NCI-H526 treated with DMSO at 0.1 percent for 48 hours (cell line): ENCODE measurements at regions not wholly inside any gene's neighbourhood (a gene's known extent, or its start where the extent isn't known, plus 50 kb on each side); places are given as distances from the start of the nearest gene placed in this dataset.
"Not testable (repeated sequence)": the region's sequence is repeated elsewhere in the genome, so short reads cannot be mapped to it uniquely, and the experiment has no call there.

ENCODE experiments used
- DNase-seq: peaks from one replicate; lab custom pipeline; 2025; lab: John Stamatoyannopoulos, UW

DNA sequence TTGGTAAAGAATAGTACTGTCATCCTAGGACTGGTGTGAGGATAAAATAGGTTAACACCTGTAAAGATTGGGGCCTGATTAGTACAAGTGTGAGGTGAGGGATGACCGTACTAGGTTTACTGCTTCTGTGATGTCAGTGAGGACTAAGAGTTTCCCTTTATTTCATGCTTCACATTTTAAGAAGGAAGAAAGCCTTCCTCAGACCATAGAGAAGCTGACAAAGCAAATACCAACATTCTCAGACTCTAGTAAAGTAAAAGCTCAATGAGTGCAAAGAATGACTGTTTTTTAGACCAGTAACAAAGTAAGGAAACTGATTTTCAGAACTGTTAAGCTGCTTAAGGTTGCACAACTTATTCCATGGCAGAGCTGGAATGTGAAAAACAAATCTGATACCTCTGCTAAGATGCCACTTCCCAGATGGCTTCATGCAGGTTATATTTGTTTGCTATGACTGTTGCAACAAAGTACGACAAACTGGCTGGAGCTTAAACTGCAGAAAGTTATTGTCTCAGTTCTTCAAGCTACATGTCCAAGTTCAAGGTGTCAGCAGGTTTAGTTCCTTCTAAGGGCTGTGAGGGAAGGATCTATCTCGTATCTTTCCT lies 354.9 kb downstream of the RSL24D1 start:
- DNase-seq = no peak

DNA sequence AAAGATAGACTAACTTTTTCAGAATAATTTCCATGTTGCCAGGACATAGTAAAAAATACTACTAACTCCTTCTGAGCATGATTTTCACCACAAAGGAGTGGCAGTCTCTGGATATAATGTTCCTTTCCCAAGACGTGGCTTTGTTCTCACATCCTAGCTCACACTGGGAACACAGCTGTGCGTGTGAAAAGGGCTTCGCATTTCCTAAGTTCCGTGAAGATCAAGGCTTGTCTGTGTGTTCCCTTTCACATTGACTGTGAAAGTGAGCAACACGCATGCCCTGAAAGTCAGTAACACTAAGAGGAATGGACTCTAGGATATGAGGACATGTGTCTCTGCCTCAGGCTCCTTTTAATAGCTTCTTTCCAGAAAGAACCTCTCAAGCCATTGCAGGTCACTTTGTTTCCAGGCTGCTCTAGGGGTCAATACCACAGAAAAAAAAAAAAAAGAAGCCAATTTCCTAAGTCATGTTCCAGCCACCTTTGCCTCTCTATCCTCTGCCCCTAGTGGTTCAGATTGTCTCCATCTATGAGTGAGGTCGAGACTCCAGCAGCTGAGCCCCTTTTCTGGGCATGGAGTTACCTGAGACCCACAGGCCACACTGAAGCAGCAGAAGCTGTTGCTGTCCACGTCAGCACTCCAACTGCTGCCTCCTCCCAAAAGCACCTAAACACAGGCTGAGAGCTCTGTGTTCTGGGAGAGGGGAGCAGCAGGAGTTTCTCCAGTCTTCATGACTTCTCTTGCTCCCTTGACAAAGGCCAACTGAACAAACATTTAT lies 355.9 kb downstream of the RSL24D1 start:
- DNase-seq = no peak

DNA sequence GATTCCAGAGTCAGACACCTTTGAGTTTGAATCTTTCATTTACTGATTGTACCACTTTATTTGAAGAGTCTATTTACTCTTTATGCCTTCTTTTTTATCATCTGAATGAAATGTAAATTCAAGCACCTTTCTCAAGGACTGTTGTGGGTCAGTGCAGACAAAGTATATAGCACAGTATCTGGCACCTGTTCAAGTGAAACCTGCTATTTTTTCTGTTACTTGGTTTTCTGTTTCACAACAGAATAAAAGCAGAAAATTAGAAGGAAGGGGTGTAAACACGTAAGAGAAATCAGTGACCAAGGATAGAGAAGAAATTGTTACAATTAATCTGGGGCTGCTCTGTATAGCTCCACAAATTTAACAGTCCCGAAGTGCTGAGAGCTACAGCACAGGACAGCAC lies 357.4 kb downstream of the RSL24D1 start:
- DNase-seq = no peak

DNA sequence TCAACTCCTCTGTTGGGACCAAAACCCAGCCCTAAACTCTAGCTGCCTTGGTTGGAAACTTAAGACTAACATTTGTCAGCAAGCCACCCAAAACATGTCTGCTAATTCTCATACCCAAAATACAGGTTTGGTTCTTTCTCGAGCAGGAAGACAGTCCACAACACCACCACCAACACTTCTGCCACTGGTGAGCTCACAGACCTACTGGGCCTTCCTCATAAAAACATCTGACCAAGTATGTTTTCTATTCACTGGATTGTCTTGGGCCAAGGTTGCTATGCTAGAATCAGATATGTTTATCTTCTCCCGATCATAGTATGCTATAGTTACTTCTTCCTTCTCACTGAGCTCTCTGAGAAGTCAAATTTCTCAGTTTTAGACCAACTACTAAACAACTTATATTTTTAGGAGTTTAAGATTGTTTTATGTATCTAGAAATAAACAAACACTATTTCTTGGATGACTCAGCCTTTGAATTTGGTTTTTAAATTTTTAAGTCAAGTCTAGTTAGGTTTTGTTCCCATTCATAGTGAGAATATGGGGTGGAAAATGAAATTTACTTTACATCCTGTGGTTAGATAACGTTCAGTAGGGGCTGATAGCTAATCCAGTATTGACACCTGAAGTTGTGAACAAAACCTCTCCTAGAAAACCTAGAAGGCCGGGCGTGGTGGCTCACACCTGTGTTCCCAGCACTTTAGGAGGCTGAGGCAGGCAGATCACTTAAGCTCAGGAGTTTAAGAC lies 360.5 kb downstream of the RSL24D1 start:
- no peak for DNase-seq

DNA sequence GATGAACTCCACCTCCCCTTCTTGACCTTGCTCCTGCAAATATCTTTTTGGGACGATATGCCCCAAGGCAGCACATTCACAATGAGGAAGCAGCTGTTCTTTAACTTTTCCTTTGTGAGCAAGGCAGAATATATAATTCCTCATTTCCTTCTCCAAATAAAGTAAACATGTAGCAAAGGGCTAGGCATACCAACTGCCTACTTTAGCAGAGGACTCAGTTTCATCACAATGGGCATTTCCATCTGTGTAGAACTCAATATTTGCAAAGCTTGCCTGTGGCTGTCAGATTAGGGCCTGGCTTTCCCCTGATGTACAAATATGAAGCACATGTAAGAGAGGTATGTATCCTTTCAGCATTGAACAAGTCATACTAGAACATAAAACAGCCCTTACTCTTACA lies 366.9 kb downstream of the RSL24D1 start:
- no peak for DNase-seq

DNA sequence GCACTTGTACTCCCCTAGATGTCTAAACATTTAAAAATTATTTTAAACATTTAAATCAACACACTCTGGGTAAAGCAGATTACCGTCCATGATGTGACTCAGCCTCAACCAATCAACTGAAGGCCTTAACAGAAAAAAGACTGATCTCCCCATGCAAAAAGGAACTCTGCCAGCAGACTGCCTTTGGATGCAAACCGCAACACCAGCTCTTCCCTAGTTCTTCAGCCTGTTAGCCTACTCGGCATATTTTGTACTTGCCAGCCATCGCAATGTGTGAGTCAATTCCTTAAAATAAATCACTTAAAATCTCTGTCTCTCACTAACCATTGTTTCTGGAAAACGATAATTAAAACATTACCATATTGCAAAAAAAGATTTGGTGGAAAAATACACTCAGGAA lies 375.9 kb downstream of the RSL24D1 start:
- DNase-seq = no peak

GRCh38 chr15:54820098-54820497 lies 376.6 kb downstream of the RSL24D1 start:
- no peak for DNase-seq

GRCh38 chr15:54816401-54816800 lies 380.3 kb downstream of the RSL24D1 start:
- no peak for DNase-seq

DNA sequence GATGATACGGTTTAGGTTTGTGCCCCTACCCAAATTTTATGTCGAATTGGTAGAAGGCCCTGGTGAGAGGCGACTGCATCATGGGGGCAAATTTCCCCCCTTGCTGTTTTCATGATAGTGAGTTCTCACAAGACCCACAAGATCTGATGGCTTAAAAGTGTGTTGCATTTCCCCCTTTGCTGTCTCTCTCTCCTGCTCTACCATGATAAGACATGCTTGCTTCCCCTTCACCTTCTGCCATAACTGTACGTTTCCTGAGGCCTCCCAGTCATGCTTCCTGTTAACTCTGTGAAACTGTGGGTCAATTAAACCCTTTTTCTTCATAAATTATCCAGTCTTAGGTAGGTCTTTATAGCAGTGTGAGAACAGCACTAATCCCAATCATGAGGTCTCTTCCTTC lies 381.2 kb downstream of the RSL24D1 start:
- DNase-seq = no peak

- DNase-seq = no peak
These were observed 384.4 kb downstream of the RSL24D1 start for GRCh38 chr15:54812383-54812782.

- no peak for DNase-seq
These were observed 386.2 kb downstream of the RSL24D1 start for GRCh38 chr15:54810496-54810895.

- no peak for DNase-seq
These were observed 386.7 kb downstream of the RSL24D1 start for GRCh38 chr15:54810031-54810430.

DNA sequence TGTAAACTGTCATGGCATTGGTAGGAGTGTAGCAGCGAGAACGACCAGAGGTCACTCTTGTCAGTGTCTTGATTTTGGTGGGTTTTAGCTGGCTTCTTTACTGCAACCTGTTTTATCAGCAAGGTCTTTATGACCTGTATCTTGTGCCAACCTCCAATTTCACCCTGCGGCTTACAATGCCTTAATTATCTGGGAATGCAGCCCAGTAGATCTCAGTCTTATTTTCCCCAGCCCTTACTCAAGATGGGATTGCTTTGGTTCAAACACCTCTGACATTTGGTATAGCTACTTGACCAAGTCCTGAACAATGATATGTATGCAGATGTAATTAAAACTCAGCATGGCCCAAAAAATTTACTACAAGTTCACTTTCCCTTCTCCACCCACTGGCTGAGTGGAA lies 388.4 kb downstream of the RSL24D1 start:
- no peak for DNase-seq

- no peak for DNase-seq
These were observed 392.8 kb downstream of the RSL24D1 start for GRCh38 chr15:54803987-54804386.

DNA sequence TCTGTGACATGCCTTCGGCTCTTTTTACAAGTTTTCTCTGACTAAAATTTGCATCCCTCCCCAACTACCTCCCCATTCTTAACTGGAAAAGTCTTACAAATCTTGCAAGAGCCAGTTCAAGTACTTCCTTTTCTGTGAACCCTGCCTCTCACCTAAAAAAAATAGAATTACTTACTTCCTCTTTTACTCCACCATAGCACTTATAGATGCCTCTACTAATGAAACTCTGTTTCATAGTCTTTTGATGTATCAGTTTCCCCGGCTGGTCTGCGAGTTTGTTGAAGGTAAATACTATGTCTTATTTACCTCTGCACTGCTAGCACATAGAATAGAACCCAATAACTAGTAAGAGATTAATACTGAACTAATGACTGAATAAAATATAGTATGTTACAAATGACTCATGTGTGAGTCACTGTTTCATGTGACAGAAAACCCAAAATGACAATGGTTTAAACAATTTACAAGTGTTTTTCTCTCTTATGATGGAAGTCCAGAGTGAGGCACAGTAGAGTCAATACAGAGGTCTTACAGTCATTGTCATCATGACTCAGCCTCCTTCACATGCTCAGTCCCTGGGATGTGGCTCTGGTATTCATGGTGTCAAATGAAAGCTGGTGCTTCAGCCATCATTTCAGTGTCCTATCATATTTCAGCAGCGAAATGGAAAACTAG lies 393.5 kb downstream of the RSL24D1 start:
- DNase-seq = no peak

DNA sequence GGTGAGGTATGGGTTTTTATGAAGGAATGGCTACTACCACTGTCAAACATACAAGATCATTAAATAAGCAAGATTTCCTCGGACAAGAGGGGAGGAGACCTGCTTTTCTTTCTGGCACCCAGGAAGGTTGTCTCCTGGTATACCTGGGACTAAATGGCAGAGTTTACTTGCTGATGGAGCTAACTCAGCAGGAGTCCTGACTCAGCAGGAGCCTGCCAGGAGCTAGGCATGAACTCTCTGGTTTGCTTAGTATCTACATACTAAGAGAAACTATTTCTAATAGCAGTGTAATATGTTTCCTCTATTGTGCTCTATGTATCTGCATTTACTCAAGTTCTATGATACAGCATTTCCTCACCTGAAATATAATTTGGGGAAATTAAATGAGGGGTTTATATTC lies 404.2 kb downstream of the RSL24D1 start:
- no peak for DNase-seq

- no peak for DNase-seq
These were observed 406.0 kb downstream of the RSL24D1 start for GRCh38 chr15:54790693-54791092.

DNA sequence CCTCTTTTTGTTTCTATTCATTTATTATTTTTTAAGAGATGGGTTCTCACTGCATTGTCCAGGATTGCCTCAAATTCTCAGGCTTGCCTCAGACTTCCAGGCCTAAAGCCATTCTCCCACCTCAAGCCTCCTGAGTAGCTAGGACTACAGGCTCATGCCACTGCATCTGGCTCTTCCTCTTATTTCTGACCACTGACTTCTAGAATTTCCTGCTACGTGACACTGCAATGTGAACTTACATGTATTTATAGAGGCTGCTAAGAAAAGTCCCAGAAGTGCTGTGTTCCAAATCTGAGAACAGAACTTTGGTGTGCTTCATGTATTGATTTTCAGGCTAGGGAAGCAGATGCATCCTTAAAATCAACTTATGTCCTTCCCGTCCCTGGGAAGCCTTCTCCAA lies 407.4 kb downstream of the RSL24D1 start:
- no peak for DNase-seq

DNA sequence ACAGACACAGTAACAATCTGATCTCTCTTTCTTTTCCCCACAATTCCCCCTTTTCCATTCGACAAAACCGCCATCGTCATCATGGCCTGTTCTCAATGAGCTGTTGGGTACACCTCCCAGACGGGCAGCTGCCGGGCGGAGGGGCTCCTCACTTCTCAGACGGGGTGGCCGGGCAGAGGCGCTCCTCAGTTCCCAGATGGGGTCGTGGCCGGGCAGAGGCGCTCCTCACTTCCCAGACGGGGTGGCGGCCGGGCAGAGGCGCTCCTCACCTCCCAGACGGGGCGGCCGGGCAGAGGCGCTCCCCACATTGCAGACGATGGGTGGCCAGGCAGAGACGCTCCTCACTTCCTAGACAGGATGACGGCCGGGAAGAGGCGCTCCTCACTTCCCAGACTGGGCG lies 415.5 kb downstream of the RSL24D1 start:
- DNase-seq = not testable (repeated sequence)

GRCh38 chr15:54779271-54779670 lies 417.5 kb downstream of the RSL24D1 start:
- no peak for DNase-seq

GRCh38 chr15:54776410-54776809 lies 420.3 kb downstream of the RSL24D1 start:
- no peak for DNase-seq

DNA sequence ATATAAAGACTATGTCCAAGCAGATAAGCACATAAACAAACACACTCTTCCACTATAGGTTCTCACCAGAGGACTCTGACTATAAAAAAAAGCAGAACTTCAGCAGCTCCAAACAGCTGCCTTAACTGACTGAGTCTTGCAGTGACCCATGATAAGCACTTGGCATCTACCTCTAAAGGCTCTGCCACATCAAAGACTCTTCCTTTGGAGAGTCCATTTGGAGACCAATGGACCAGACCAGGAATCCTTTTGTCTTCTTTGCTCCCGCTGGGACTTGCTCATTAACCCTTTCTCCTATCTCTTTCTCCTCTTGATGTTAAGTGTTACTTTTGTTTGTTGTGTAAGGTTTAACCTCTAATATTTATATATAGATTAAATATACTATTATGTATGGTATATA lies 424.1 kb downstream of the RSL24D1 start:
- no peak for DNase-seq

DNA sequence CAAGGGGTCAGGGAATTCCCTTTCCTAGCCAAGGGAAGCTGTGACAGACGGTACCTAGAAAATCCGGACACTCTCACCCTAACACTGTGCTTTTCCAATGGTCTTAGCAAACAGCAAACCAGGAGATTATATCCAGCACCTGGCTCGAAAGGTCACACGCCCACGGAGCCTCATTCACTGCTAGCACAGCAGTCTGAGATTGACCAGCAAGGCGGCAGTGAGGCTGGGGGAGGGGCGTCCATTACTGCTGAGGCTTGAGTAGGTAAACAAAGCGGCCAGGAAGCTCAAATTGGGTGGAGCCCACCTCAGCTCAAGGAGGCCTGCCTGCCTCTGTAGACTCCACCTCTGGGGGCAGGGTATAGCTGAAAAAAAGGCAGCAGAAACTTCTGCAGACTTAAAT lies 447.3 kb downstream of the RSL24D1 start:
- not testable (repeated sequence) for DNase-seq
